K562 (cell line): ENCODE measurements at regions not wholly inside any gene's neighbourhood (a gene's known extent, or its start where the extent isn't known, plus 50 kb on each side); places are given as distances from the start of the nearest gene placed in this dataset.

Experiments used
- ATAC-seq: fragments of 200-7000 bp; cut with Tn5 transposase; 3 replicates; pipeline ENCODE4 v1.9.1; 2020; ENCODE audit warnings: moderate library complexity
- BruUV-seq: library from RNA; stranded (reverse); fragments of 400-500 nt; replicated peaks from 2 replicates; lab custom pipeline; 2021; lab: Mats Ljungman, UMichigan
- CTCF ChIA-PET: fragments of 300-600 bp; formaldehyde crosslinking; extraction: SDS; loops from one replicate; lab custom pipeline; 2021; ENCODE audit warnings: low intra/inter-chr PET ratio; lab: Yijun Ruan, JAX
- POLR2A ChIA-PET: fragments of 300-600, 350-650 bp; sonication (Branson Sonifier 250); formaldehyde crosslinking; extraction: SDS; loops from one replicate; lab custom pipeline; 2021; ENCODE audit warnings: antibody characterized with exemption, inconsistent platforms; lab: Yijun Ruan, JAX
- DNase-seq, 4 experiments: peaks; one replicate each; pipeline versions ENCODE4 v3.0.0 to v3.0.0-alpha.2; 2011 to 2018; ENCODE audit warnings: low spot score in 3 of 4, mixed read lengths in 3 of 4; ENCODE audit errors: extremely low read depth in 1 of 4
- FAIRE-seq: peaks from 2 replicates; lab custom pipeline; 2011; peaks lifted over from hg19 to GRCh38; lab: Jason Lieb, UNC
- H2AFZ ChIP-seq: 2 replicates; pipeline ENCODE4 v1.6.0; 2011; ENCODE audit warnings: low read depth, low read length, control low read depth, inconsistent platforms
- H3K27ac ChIP-seq: fragments of 200-600 bp; 3 replicates; pipeline ENCODE4 v1.8.0; 2011; ENCODE audit warnings: low read depth, mild to moderate bottlenecking, control low read depth, inconsistent platforms, low read length, moderate library complexity, mixed read lengths; ENCODE audit errors: extremely low read depth
- H3K27me3 ChIP-seq, 2 experiments: fragments of 300-600 bp in 1 of 2; 2 replicates in 1 of 2; 3 replicates in 1 of 2; pipeline versions ENCODE4 v1.6.0 to v1.8.0; 2011; ENCODE audit warnings: inconsistent platforms in 2 of 2, low read length in 2 of 2, mild to moderate bottlenecking in 1 of 2, mixed read lengths in 1 of 2, moderate library complexity in 1 of 2; ENCODE audit not compliant: control insufficient read depth in 2 of 2, insufficient read depth in 2 of 2
- H3K36me3 ChIP-seq: fragments of 300-600 bp; 3 replicates; pipeline ENCODE4 v1.8.0; 2011; ENCODE audit warnings: mild to moderate bottlenecking, low read length, inconsistent platforms; ENCODE audit not compliant: control insufficient read depth, insufficient read depth
- H3K4me1 ChIP-seq, 2 experiments: fragments of 200-600 bp in 1 of 2; replicated peaks in 1 of 2; 2 replicates in 1 of 2; 3 replicates in 1 of 2; pipeline versions ENCODE4 v1.5.1 to v1.8.0; 2011; ENCODE audit warnings: inconsistent platforms in 2 of 2, low read length in 2 of 2, mild to moderate bottlenecking in 1 of 2, mixed read lengths in 1 of 2, moderate library complexity in 1 of 2; ENCODE audit not compliant: control insufficient read depth in 2 of 2, insufficient read depth in 2 of 2
- H3K4me2 ChIP-seq: 2 replicates; pipeline ENCODE4 v1.6.1; 2011; ENCODE audit warnings: low read length, control low read depth, inconsistent platforms, mixed read lengths; ENCODE audit not compliant: insufficient read depth
- H3K4me3 ChIP-seq: fragments of 200-600 bp; sonication (generic), shearing (Covaris generic); 2 replicates; pipeline ENCODE4 v1.5.1; 2016; ENCODE audit warnings: control low read depth, inconsistent platforms
- H3K79me2 ChIP-seq: fragments of 200-600 bp; 3 replicates; pipeline ENCODE4 v1.8.0; 2011; ENCODE audit warnings: low read length, inconsistent platforms; ENCODE audit not compliant: control insufficient read depth, insufficient read depth
- H3K9ac ChIP-seq, 2 experiments: 2 replicates each; pipeline versions ENCODE4 v1.6.0 to v1.6.1; 2011; ENCODE audit warnings: low read depth in 2 of 2, low read length in 2 of 2, control low read depth in 1 of 2, inconsistent platforms in 1 of 2, mild to moderate bottlenecking in 1 of 2, mixed read lengths in 1 of 2; ENCODE audit not compliant: insufficient read depth in 1 of 2
- H3K9me1 ChIP-seq: one replicate; pipeline ENCODE4 v1.6.0; 2011; ENCODE audit warnings: inconsistent platforms, mild to moderate bottlenecking, low read length, moderate library complexity; ENCODE audit not compliant: control insufficient read depth, insufficient read depth
- H3K9me3 ChIP-seq: replicated peaks from 2 replicates; pipeline ENCODE4 v1.5.1; 2011; ENCODE audit warnings: low read depth, low read length, inconsistent platforms; ENCODE audit not compliant: control insufficient read depth, insufficient read depth
- H4K20me1 ChIP-seq: replicated peaks from 2 replicates; pipeline ENCODE4 v1.6.1; 2011; ENCODE audit warnings: low read length, inconsistent platforms, mixed read lengths; ENCODE audit not compliant: control insufficient read depth, insufficient read depth
- CREB3L1 ChIP-seq: fragments of 450-650 bp; IDR thresholded peaks from 2 replicates; pipeline ENCODE4 v1.6.1; 2014; ENCODE audit warnings: low read depth, mild to moderate bottlenecking, moderate library complexity, borderline replicate concordance
- ETS2 ChIP-seq: IDR thresholded peaks from 2 replicates; pipeline ENCODE4 v1.6.1; 2016; ENCODE audit warnings: borderline replicate concordance, missing genetic modification characterization, mild to moderate bottlenecking, moderate library complexity, missing compliant biosample characterization; ENCODE audit not compliant: poor library complexity, severe bottlenecking
- NR4A1 ChIP-seq, 2 experiments: fragments of 250-450 bp in 1 of 2; fragments of 450-650 bp in 1 of 2; sonication (Bioruptor Pico) in 1 of 2; IDR thresholded peaks; 2 replicates each; pipeline versions ENCODE4 v1.4.0 to v1.6.1; 2016 to 2020; ENCODE audit warnings: mild to moderate bottlenecking in 2 of 2, missing compliant biosample characterization in 1 of 2, missing genetic modification characterization in 1 of 2, moderate library complexity in 1 of 2
- TCF7 ChIP-seq: sonication (generic); IDR thresholded peaks from 2 replicates; pipeline ENCODE4 v1.6.1; 2016; ENCODE audit warnings: antibody characterized with exemption, borderline replicate concordance
- TEAD1 ChIP-seq, 2 experiments: fragments of 450-650 bp in 1 of 2; sonication (generic) in 1 of 2; formaldehyde crosslinking; IDR thresholded peaks; 2 replicates each; pipeline versions ENCODE4 v1.4.0 to v1.8.0; 2020 to 2022; ENCODE audit warnings: mild to moderate bottlenecking in 2 of 2, missing genetic modification reagents in 1 of 2
- ZNF133 ChIP-seq: fragments of 250-450 bp; sonication (Bioruptor Pico); IDR thresholded peaks from 2 replicates; pipeline ENCODE4 v1.4.0; 2020; ENCODE audit warnings: mild to moderate bottlenecking
- WGBS: fragments of 100-300 bp; shearing (Covaris generic); methylation state at CpG from one replicate; pipeline ENCODE4 v1.1.6; 2016; ENCODE audit warnings: low coverage, mixed read lengths; ENCODE audit not compliant: insufficient coverage; ENCODE audit errors: missing lambda C conversion rate; 5-methylcytosine and 5-hydroxymethylcytosine counted together
- in situ Hi-C: fragments of 300-500 bp; cut with MboI; formaldehyde crosslinking; loops from 4 replicates; pipeline ENCODE4 v1.15.0; 2018; ENCODE audit warnings: inconsistent platforms, mixed read lengths
- intact Hi-C: fragments of 100-400 bp; cut with micrococcal nuclease; formaldehyde crosslinking; loops from 2 replicates; pipeline ENCODE4 v1.14.2; 2022

GRCh38 chr6:21881969-21882465 lies 288.5 kb downstream of the SOX4 start:
- intact Hi-C loops, result no loop called here

GRCh38 chr6:21883595-21884328 lies 290.2 kb downstream of the SOX4 start:
- H3K27ac ChIP-seq, result no peak overlapping the region
- no peak overlapping the region for H3K9ac ChIP-seq
- H3K79me2 ChIP-seq, result no peaks in the 10 kb centered on the region
- ChIA-PET POLR2A (no interaction called here), CTCF (no interaction called here)
- intact Hi-C loops (no loop called here), in situ Hi-C loops (no loop called here)
- H3K9me1 ChIP-seq, result no peaks in the 10 kb centered on the region
- DNase-seq (no peak), FAIRE-seq (no peak), ATAC-seq (no peak)
- H3K4me3 ChIP-seq, result no peak overlapping the region
- 0% methylated on average over 5 of the region's 5 CpGs for WGBS
- BruUV-seq, result no TSS peak
- H3K4me1 ChIP-seq, result no peaks in the 10 kb centered on the region
- no peak overlapping the region for H2AFZ ChIP-seq
- H3K36me3 ChIP-seq, result no peaks in the 10 kb centered on the region
- no peak overlapping the region for H3K4me2 ChIP-seq
- no peaks in the 10 kb centered on the region for H3K9me3 ChIP-seq
- peaks cover 13 to 15% of the 10 kb centered on the region in 2 experiments; a peak in 3 of 5 replicates for H3K27me3 ChIP-seq
- no peaks in the 10 kb centered on the region for H4K20me1 ChIP-seq
- TF ChIP-seq ZNF133 (CRISPR knock-in tag) (no peak), TEAD1 (CRISPR knock-in tag; IDR thresholded peaks at IDR 0.05) (no peak), NR4A1 (CRISPR knock-in tag; IDR thresholded peaks at IDR 0.05) (no peak), NR4A1 (tag; IDR thresholded peaks at IDR 0.05) (no peak), CREB3L1 (no peak)

More at GRCh38 chr6:21881969-21882465, 288.5 kb downstream of the SOX4 start:
- no peak for DNase-seq
- ATAC-seq, result no peak
- no peak overlapping the region for H2AFZ ChIP-seq
- TF ChIP-seq ETS2 (tag) (no peak), TCF7 (no peak)
- TF ChIP-seq, all 486 proteins: peak for 0
- 0% methylated on average over 1 of the region's 1 CpG for WGBS
- FAIRE-seq, result no peak
- Histone ChIP-seq H4K20me1 (no peaks in the 10 kb centered on the region), H3K27me3 (peaks cover 4% of the 10 kb centered on the region in 2 experiments; a peak in 2 of 5 replicates), H3K36me3 (no peaks in the 10 kb centered on the region), H3K4me3 (no peak overlapping the region), H3K4me2 (no peak overlapping the region), H3K9ac (no peak overlapping the region), H3K79me2 (no peaks in the 10 kb centered on the region), H3K9me1 (no peaks in the 10 kb centered on the region), H3K27ac (no peak overlapping the region), H3K4me1 (no peaks in the 10 kb centered on the region), H3K9me3 (no peaks in the 10 kb centered on the region)
- POLR2A ChIA-PET, result no interaction called here
- no TSS peak for BruUV-seq
- CTCF ChIA-PET, result no interaction called here
- in situ Hi-C loops, result no loop called here
